ENCODE measurements at regions not wholly inside any gene's neighbourhood (a gene's known extent, or its start where the extent isn't known, plus 50 kb on each side); places are given as distances from the start of the nearest gene placed in this dataset.

DNA sequence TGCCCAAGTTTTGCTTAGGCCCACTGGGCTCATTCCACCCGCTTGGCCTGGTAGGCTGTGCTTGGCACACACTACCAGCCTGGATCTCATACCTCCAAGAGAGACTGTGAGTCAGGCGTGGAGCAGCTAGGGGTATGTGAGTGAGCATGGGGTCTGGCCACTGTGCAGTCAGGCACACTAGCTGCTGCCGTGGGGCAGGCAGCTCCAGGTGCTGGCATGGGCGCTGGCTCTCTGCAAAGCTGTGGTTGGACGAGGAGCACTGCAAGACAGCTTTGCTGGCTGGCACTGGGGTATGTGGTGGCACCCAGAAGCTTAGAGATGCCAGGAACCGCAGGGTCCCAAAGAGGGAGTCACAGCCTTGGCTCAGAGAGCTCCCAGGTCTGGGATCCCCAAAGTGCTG lies 377.8 kb downstream of the KCTD8 start:
- no peak for DNase-seq
- H3K27me3 ChIP-seq = no peaks in the 10 kb centered on the region
- H3K9me3 ChIP-seq (replicated peaks in 1 of 3) = no peaks in the 10 kb centered on the region
- WGBS, 4 donors = 78 to 95% (median 84%) methylated on average over 4 to 6 of the region's 6 CpGs
- H3K4me1 ChIP-seq (replicated peaks in 1 of 2) = no peaks in the 10 kb centered on the region
- TF ChIP-seq CTCF (IDR thresholded peaks at IDR 0.05) (no peak), POLR2A (IDR thresholded peaks at IDR 0.05) (no peak)
- intact Hi-C loops (cut with DNase I) = no loop called here
- H3K27ac ChIP-seq = no peak overlapping the region
- no peaks in the 10 kb centered on the region for H3K36me3 ChIP-seq (replicated peaks in 1 of 2)
- H3K4me3 ChIP-seq = no peak overlapping the region

- Histone ChIP-seq H3K9me3 (replicated peaks in 1 of 3) (no peaks in the 10 kb centered on the region), H3K27ac (no peak overlapping the region), H3K4me1 (replicated peaks in 1 of 2) (no peaks in the 10 kb centered on the region), H3K4me3 (no peak overlapping the region), H3K36me3 (replicated peaks in 1 of 2) (no peaks in the 10 kb centered on the region), H3K27me3 (no peaks in the 10 kb centered on the region)
- no peak for DNase-seq
- TF ChIP-seq POLR2A (IDR thresholded peaks at IDR 0.05) (no peak), CTCF (IDR thresholded peaks at IDR 0.05) (no peak)
- intact Hi-C loops (cut with DNase I) = no loop called here
- WGBS, 4 donors = 73 to 81% (median 78%) methylated on average over 6 to 12 of the region's 12 CpGs
Observed at GRCh38 chr4:44071959-44072955, 376.4 kb downstream of the KCTD8 start.

- DNase-seq = no peak
- intact Hi-C loops (cut with DNase I) = no loop called here
- Histone ChIP-seq H3K4me3 (no peak overlapping the region), H3K27ac (no peak overlapping the region), H3K27me3 (no peaks in the 10 kb centered on the region), H3K4me1 (replicated peaks in 1 of 2) (peaks cover 0 to 4% of the 10 kb centered on the region in 2 donors), H3K36me3 (replicated peaks in 1 of 2) (no peaks in the 10 kb centered on the region), H3K9me3 (replicated peaks in 1 of 3) (no peaks in the 10 kb centered on the region)
- TF ChIP-seq POLR2A (IDR thresholded peaks at IDR 0.05) = no peak
- no peak for TF ChIP-seq CTCF (IDR thresholded peaks at IDR 0.05)
Observed at GRCh38 chr4:44086753-44087152, 361.9 kb downstream of the KCTD8 start.

GRCh38 chr4:44093390-44093789 lies 355.2 kb downstream of the KCTD8 start:
- Histone ChIP-seq H3K27ac (no peak overlapping the region), H3K9me3 (replicated peaks in 1 of 3) (no peaks in the 10 kb centered on the region), H3K36me3 (replicated peaks in 1 of 2) (no peaks in the 10 kb centered on the region), H3K4me1 (replicated peaks in 1 of 2) (no peaks in the 10 kb centered on the region), H3K27me3 (no peaks in the 10 kb centered on the region), H3K4me3 (no peak overlapping the region)
- DNase-seq = no peak
- TF ChIP-seq POLR2A (IDR thresholded peaks at IDR 0.05) (no peak), CTCF (IDR thresholded peaks at IDR 0.05) (no peak)
- intact Hi-C loops (cut with DNase I) = no loop called here

Data from adrenal gland (tissue), 9 donors.